Endothelial cell of umbilical vein (primary cell): ENCODE measurements at regions not wholly inside any gene's neighbourhood (a gene's known extent, or its start where the extent isn't known, plus 50 kb on each side); places are given as distances from the start of the nearest gene placed in this dataset.

ENCODE experiments used
- BruUV-seq: library from RNA; stranded (reverse); fragments of 400-500 nt; replicated peaks from 2 replicates; lab custom pipeline; 2021; lab: Mats Ljungman, UMichigan
- CTCF ChIA-PET: fragments of 300-600, 350-600 bp; sonication (Branson Sonifier 250); formaldehyde crosslinking; loops from one replicate; lab custom pipeline; 2021; ENCODE audit warnings: antibody characterized with exemption, inconsistent platforms; lab: Charles Lee
- POLR2A ChIA-PET: fragments of 300-600, 350-600 bp; sonication (Branson Sonifier 250); formaldehyde crosslinking; loops from one replicate; lab custom pipeline; 2021; ENCODE audit warnings: antibody characterized with exemption, inconsistent platforms; lab: Charles Lee
- DNase-seq: peaks from one replicate; pipeline ENCODE4 v3.0.0-alpha.2; 2011; ENCODE audit warnings: low read depth, low spot score
- FAIRE-seq: peaks from 2 replicates; lab custom pipeline; 2011; peaks lifted over from hg19 to GRCh38; lab: Jason Lieb, UNC
- H2AFZ ChIP-seq: 2 replicates; pipeline ENCODE4 v1.6.0; 2012; ENCODE audit warnings: low read depth, low read length, control low read depth, inconsistent platforms
- H3K27ac ChIP-seq: 2 replicates; pipeline ENCODE4 v1.5.1; 2011; ENCODE audit warnings: low read depth, mild to moderate bottlenecking, control low read depth, low read length, moderate library complexity; ENCODE audit not compliant: insufficient read depth
- H3K27me3 ChIP-seq, 2 experiments: 2 replicates each; pipeline versions ENCODE4 v1.6.0 to v1.6.1; 2011; ENCODE audit warnings: low read length in 2 of 2, mixed read lengths in 1 of 2; ENCODE audit not compliant: control insufficient read depth in 2 of 2, insufficient read depth in 2 of 2
- H3K36me3 ChIP-seq, 2 experiments: 2 replicates in 1 of 2; 3 replicates in 1 of 2; pipeline ENCODE4 v1.5.1; 2011; ENCODE audit warnings: low read length in 2 of 2, mild to moderate bottlenecking in 1 of 2, moderate library complexity in 1 of 2; ENCODE audit not compliant: control insufficient read depth in 2 of 2, insufficient read depth in 2 of 2; ENCODE audit errors: extremely low read depth in 1 of 2
- H3K4me1 ChIP-seq: 3 replicates; pipeline ENCODE4 v1.5.1; 2011; ENCODE audit warnings: mild to moderate bottlenecking, low read length; ENCODE audit not compliant: control insufficient read depth, insufficient read depth; ENCODE audit errors: extremely low read depth
- H3K4me2 ChIP-seq: 2 replicates; pipeline ENCODE4 v1.6.1; 2011; ENCODE audit warnings: low read length, control low read depth, mixed read lengths; ENCODE audit not compliant: insufficient read depth
- H3K4me3 ChIP-seq, 3 experiments: fragments of 200-600 bp in 1 of 3; sonication (generic), shearing (Covaris generic) in 1 of 3; replicated peaks in 1 of 3; 2 replicates each; pipeline ENCODE4 v1.5.1; 2011 to 2016; ENCODE audit warnings: control low read depth in 3 of 3, low read length in 3 of 3, mild to moderate bottlenecking in 2 of 3, inconsistent platforms in 1 of 3, low read depth in 1 of 3, moderate library complexity in 1 of 3; ENCODE audit not compliant: insufficient read depth in 1 of 3
- H3K79me2 ChIP-seq: 2 replicates; pipeline ENCODE4 v1.6.0; 2012; ENCODE audit warnings: low read length, inconsistent platforms; ENCODE audit not compliant: control insufficient read depth, insufficient read depth
- H3K9ac ChIP-seq: replicated peaks from 2 replicates; pipeline ENCODE3; 2011; ENCODE audit warnings: low read length, control low read depth; ENCODE audit not compliant: insufficient read depth; ENCODE audit errors: extremely low read depth
- H3K9me1 ChIP-seq: replicated peaks from 3 replicates; pipeline ENCODE4 v1.6.0; 2011; ENCODE audit warnings: mild to moderate bottlenecking, low read length; ENCODE audit not compliant: control insufficient read depth, insufficient read depth; ENCODE audit errors: extremely low read depth
- H3K9me3 ChIP-seq: replicated peaks from 2 replicates; pipeline ENCODE4 v1.5.1; 2012; ENCODE audit warnings: low read length, inconsistent platforms; ENCODE audit not compliant: control insufficient read depth, insufficient read depth
- H4K20me1 ChIP-seq: replicated peaks from 2 replicates; pipeline ENCODE3; 2011; ENCODE audit warnings: mild to moderate bottlenecking, low read length; ENCODE audit not compliant: control insufficient read depth, insufficient read depth; ENCODE audit errors: extremely low read depth
- EZH2 ChIP-seq: IDR thresholded peaks from 2 replicates; pipeline ENCODE4 v1.6.1; 2012; ENCODE audit warnings: borderline replicate concordance, low read depth, mild to moderate bottlenecking, moderate library complexity, low read length, inconsistent platforms; ENCODE audit not compliant: severe bottlenecking
- FOS ChIP-seq: IDR thresholded peaks from 2 replicates; pipeline ENCODE4 v1.6.1; 2011; ENCODE audit warnings: mild to moderate bottlenecking, low read length, moderate library complexity, borderline replicate concordance; ENCODE audit not compliant: insufficient read depth
- GATA2 ChIP-seq: IDR thresholded peaks from 2 replicates; pipeline ENCODE4 v1.7.0; 2011; ENCODE audit warnings: low read depth, mild to moderate bottlenecking, moderate library complexity, mixed read lengths, low read length; ENCODE audit not compliant: insufficient read length, insufficient read depth
- JUN ChIP-seq: IDR thresholded peaks from 2 replicates; pipeline ENCODE4 v1.6.1; 2011; ENCODE audit warnings: borderline replicate concordance, low read depth; ENCODE audit not compliant: insufficient read length, insufficient read depth
- MYC ChIP-seq: IDR thresholded peaks from one replicate; pipeline ENCODE4 v1.6.1; 2011; ENCODE audit warnings: mild to moderate bottlenecking, low read depth, low read length
- POLR2A ChIP-seq: IDR thresholded peaks from 2 replicates; pipeline ENCODE4 v1.6.1; 2012; ENCODE audit warnings: low read depth, mild to moderate bottlenecking, control low read depth, low read length
- POLR2AphosphoS5 ChIP-seq: IDR thresholded peaks from 2 replicates; pipeline ENCODE4 v1.6.1; 2012; ENCODE audit warnings: low read depth, mild to moderate bottlenecking, control low read depth, low read length, moderate library complexity; ENCODE audit not compliant: insufficient read depth
- dilution Hi-C: fragments of 300-500 bp; cut with MboI; formaldehyde crosslinking; loops from one replicate; pipeline ENCODE4 v1.15.0; 2019; ENCODE audit warnings: low sequenced_read_pairs; ENCODE audit not compliant: extremely low pct_ligation_motif_present
- intact Hi-C: fragments of 100-400 bp; cut with micrococcal nuclease; formaldehyde crosslinking; loops from one replicate; pipeline ENCODE4 v1.10.0; 2022
- TF ChIP-seq, protein P1 (sequence below), 2 donors: IDR thresholded peaks; 1 replicate in 1 of 2; 2 replicates in 1 of 2; pipeline ENCODE4 v1.5.1; 2011; ENCODE audit warnings: low read length in 2 of 2, mild to moderate bottlenecking in 2 of 2, moderate library complexity in 2 of 2, control low read depth in 1 of 2, inconsistent platforms in 1 of 2, low read depth in 1 of 2; ENCODE audit not compliant: insufficient read depth in 1 of 2; ENCODE audit errors: extremely low read depth in 1 of 2
- TF ChIP-seq, protein P2 (sequence below): IDR thresholded peaks from 2 replicates; pipeline ENCODE4 v1.6.1; 2011; ENCODE audit not compliant: insufficient read depth, insufficient read length

DNA sequence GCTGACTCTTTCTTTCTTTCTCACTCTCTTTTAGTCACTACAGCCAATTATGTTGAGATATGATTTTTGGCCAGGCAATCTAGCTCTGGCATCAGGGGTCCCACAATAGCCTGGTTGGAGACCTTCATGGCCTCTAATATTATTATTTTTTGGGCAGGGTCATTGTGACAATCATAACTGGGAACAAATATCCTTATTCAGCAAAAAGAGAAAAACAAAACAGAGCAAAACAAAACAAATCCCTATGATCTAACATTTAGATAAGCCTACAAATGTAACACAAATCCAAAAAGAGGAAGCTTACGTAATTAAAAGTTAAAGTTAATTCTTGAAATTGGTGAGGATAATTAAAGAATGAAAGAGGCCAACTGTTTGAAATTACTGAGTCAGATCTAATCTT lies 640.0 kb downstream of the TUSC7 start:
- FAIRE-seq (no peak), DNase-seq (no peak)
- H3K9ac ChIP-seq: no peak overlapping the region
- H3K4me3 ChIP-seq: no peak overlapping the region
- H3K9me3 ChIP-seq: no peaks in the 10 kb centered on the region
- ChIA-PET CTCF (interaction anchor here (1.5 to 1.6 kb wide), 4 partner anchors 10 to 579 kb away, joined by 5 to 10 read pairs (median 7); no protein-coding TSS in a partner anchor), POLR2A (no interaction called here)
- H3K36me3 ChIP-seq: no peaks in the 10 kb centered on the region
- peaks cover 4% of the 10 kb centered on the region for H3K4me1 ChIP-seq
- dilution Hi-C loops: no loop called here
- no peak overlapping the region for H2AFZ ChIP-seq
- H3K4me2 ChIP-seq: no peak overlapping the region
- BruUV-seq: no TSS peak
- H3K9me1 ChIP-seq: no peaks in the 10 kb centered on the region
- H4K20me1 ChIP-seq: no peaks in the 10 kb centered on the region
- no peaks in the 10 kb centered on the region for H3K27me3 ChIP-seq
- no peak overlapping the region for H3K27ac ChIP-seq
- no peaks in the 10 kb centered on the region for H3K79me2 ChIP-seq
- intact Hi-C loops: no loop called here
- TF ChIP-seq JUN: no peak
- no peak for TF ChIP-seq FOS
- no peak for TF ChIP-seq EZH2
- no peak for TF ChIP-seq POLR2A
- TF ChIP-seq, protein P1, sequence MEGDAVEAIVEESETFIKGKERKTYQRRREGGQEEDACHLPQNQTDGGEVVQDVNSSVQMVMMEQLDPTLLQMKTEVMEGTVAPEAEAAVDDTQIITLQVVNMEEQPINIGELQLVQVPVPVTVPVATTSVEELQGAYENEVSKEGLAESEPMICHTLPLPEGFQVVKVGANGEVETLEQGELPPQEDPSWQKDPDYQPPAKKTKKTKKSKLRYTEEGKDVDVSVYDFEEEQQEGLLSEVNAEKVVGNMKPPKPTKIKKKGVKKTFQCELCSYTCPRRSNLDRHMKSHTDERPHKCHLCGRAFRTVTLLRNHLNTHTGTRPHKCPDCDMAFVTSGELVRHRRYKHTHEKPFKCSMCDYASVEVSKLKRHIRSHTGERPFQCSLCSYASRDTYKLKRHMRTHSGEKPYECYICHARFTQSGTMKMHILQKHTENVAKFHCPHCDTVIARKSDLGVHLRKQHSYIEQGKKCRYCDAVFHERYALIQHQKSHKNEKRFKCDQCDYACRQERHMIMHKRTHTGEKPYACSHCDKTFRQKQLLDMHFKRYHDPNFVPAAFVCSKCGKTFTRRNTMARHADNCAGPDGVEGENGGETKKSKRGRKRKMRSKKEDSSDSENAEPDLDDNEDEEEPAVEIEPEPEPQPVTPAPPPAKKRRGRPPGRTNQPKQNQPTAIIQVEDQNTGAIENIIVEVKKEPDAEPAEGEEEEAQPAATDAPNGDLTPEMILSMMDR (IDR thresholded peaks at IDR 0.05; ENCODE audit: extremely low read depth in 1 of 2, insufficient read depth in 1 of 2, low read depth in 1 of 2, low read length in 2 of 2): no peak

DNA sequence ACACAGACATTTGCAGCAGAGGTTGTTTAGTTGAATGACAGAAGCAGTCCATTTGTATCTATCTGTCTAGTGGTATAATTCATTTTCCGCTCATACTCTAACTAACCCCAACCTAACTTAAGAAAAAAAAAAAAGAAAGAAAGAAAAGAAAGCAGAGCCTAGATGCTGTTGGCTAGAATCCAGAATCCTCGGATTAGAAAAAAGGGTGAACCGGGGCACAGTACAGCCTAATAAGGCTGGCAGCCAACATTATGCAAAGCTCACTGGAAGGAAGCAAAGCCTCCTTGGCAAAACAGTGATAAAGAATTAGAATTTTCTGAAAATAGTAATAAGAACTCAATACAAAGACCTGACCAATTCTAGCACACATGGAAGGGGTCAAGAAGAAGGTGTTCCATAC lies 640.8 kb downstream of the TUSC7 start:
- H3K27ac ChIP-seq: no peak overlapping the region
- no peak overlapping the region for H3K9ac ChIP-seq
- dilution Hi-C loops (no loop called here), intact Hi-C loops (no loop called here)
- no TSS peak for BruUV-seq
- H3K36me3 ChIP-seq: no peaks in the 10 kb centered on the region
- H3K79me2 ChIP-seq: no peaks in the 10 kb centered on the region
- H3K4me1 ChIP-seq: peaks cover 4% of the 10 kb centered on the region
- no peak overlapping the region for H3K4me2 ChIP-seq
- POLR2A ChIA-PET: no interaction called here
- no peak overlapping the region for H3K4me3 ChIP-seq
- peak; percentile 96 for DNase-seq
- FAIRE-seq: no peak
- no peaks in the 10 kb centered on the region for H3K27me3 ChIP-seq
- H4K20me1 ChIP-seq: no peaks in the 10 kb centered on the region
- no peak overlapping the region for H2AFZ ChIP-seq
- no peaks in the 10 kb centered on the region for H3K9me1 ChIP-seq
- H3K9me3 ChIP-seq: no peaks in the 10 kb centered on the region
- CTCF ChIA-PET: interaction anchor here (1.5 to 1.6 kb wide), 4 partner anchors 11 to 580 kb away, joined by 5 to 10 read pairs (median 7); no protein-coding TSS in a partner anchor
- TF ChIP-seq FOS: no peak
- TF ChIP-seq, protein P2, sequence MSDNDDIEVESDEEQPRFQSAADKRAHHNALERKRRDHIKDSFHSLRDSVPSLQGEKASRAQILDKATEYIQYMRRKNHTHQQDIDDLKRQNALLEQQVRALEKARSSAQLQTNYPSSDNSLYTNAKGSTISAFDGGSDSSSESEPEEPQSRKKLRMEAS: no peak
- TF ChIP-seq JUN: no peak
- no peak for TF ChIP-seq MYC
- TF ChIP-seq EZH2: no peak
- TF ChIP-seq GATA2: no peak
- TF ChIP-seq, protein P1 (IDR thresholded peaks at IDR 0.05; ENCODE audit: extremely low read depth in 1 of 2, insufficient read depth in 1 of 2, low read depth in 1 of 2, low read length in 2 of 2): no peak
- no peak for TF ChIP-seq POLR2AphosphoS5
- no peak for TF ChIP-seq POLR2A
